Fibroblast of gingiva (primary cell): ENCODE measurements at regions not wholly inside any gene's neighbourhood (a gene's known extent, or its start where the extent isn't known, plus 50 kb on each side); places are given as distances from the start of the nearest gene placed in this dataset.

ENCODE experiments used
- DNase-seq: peaks from one replicate; pipeline ENCODE4 v3.0.0-alpha.2; 2011; ENCODE audit warnings: low read depth

GRCh38 chr1:219317762-219318353 lies 144.2 kb downstream of the LYPLAL1 start:
- DNase-seq, result no peak

- DNase-seq, result no peak
Measured at GRCh38 chr1:219316066-219316465, 142.4 kb downstream of the LYPLAL1 start.

DNA sequence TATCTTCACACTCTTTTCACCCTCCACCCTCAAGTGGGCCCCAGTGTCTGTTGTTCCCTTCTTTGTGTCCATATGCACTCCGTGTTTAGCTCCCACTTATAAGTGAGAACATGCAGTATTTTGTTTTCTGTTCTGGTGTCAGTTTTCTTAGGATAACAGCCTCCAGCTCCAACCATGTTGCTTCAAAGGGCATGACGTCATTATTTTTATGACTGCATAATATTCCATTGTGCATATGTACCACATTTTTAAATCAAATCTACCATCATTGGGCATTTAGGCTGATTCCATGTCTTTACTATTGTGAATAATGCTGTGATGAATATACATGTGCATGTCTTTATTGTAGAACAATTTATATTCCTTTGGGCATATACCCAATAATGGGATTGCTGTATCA lies 140.3 kb downstream of the LYPLAL1 start:
- DNase-seq, result no peak

- peak; percentile 42 for DNase-seq
Measured at GRCh38 chr1:219312967-219313366, 139.3 kb downstream of the LYPLAL1 start.

DNA sequence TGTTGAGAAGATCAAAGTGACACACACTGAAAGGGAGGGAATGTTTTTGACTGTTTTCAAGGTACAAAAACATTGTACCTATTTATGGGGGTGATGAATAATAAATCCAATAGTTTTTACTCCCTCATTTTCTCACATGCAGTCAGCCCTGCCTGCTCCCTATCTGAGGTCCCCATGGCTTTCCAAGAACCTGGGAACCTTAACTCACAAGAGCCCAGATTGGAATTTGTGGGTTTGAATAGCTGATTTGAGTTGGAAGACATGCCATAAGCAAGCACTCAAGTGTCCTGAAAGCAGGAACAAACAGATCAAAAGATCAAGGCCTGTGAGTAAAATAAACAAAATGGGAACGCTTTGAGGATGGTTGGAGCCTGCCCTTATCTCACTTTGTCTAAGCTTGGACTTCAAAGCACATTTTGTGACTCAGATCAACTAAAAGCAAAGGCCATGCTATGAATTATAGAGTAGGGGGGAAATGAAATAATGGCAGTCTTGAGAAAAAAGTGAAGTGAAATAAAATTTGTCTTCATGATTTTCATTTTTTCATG lies 136.6 kb downstream of the LYPLAL1 start:
- DNase-seq, result no peak

- no peak for DNase-seq
Measured at GRCh38 chr1:219308367-219308766, 134.7 kb downstream of the LYPLAL1 start.

DNA sequence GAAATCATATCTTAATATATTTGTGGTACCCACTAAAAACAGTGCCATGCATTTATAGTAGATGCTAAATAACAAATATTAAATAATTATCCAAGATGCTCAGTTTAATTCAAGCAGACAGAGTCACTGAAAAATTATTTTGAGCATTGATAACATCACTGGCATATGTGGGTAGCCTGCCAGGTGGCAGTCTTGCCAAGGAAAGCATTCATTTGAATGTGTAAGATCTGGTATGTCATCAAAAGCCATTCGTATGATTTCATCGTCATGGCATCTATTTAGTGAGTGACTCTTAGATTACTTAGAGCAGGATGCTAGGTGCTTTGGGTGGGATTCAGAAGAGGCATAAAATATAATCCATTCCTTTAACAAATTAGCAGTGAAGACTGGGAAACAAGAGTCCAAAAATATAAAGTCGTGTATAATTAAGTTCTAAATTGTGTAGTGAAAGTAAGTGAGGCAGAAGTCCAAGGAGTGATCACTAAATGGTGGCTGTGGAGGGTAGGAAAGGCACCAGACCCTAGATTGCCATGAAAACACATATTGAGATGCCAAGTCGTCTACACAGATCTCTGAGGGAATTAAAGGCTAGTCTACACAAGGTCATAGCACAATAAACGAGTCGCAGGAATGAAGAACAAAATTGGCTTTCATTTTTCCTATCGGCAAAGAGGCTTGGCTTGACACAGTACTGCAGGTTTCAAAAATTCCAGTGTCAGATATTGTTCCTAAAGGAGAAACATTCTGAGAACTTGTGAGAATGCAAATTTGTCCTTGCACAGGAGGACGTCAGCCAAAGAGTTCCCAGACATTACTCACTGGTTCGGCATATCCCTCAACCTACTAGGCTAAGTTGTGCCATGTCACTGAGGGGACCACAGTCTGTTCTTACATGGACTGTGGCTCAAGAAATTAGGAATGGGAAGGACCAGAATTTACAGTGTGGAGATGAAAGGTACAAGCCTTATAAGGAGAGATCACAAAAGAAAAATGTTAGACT lies 130.8 kb downstream of the LYPLAL1 start:
- peak; percentile 70 for DNase-seq

DNA sequence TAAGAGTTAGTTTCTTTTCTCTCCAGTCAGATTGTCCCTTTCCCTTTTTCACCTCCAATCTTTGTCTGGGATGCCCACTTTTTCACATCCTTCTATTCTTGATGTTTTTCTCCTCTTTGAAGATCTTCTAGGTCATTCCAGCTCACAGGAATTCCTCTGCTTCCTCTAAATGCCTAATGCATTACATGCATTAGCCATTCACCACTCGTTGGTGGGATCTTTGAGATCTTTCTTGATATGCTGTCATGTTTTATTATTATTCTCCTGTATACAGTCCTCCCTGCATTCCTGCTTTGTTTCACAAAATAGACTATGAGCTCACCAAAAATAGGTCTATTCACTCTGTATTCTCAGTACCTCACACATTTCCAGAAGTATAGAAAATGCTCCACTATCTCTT lies 129.0 kb downstream of the LYPLAL1 start:
- no peak for DNase-seq

DNA sequence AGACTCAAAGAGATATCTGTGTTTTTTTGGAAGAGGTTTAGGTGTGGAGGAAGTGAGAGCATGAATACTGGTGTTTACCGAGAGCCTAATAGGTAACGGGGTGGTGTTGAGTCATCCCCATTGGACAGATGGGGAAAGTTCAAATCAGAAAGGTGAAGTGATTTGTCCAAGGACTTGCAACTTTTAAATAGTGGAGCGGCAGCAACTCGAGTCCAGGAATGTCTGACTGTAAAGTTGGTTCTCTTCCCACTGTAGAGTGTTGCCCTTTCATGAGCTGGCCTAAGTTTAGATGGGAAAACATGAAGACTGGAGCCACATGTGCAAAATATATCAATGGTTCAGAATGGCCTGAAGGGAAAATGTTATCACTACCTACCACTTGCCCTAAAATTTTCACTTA lies 125.7 kb downstream of the LYPLAL1 start:
- DNase-seq, result no peak

DNA sequence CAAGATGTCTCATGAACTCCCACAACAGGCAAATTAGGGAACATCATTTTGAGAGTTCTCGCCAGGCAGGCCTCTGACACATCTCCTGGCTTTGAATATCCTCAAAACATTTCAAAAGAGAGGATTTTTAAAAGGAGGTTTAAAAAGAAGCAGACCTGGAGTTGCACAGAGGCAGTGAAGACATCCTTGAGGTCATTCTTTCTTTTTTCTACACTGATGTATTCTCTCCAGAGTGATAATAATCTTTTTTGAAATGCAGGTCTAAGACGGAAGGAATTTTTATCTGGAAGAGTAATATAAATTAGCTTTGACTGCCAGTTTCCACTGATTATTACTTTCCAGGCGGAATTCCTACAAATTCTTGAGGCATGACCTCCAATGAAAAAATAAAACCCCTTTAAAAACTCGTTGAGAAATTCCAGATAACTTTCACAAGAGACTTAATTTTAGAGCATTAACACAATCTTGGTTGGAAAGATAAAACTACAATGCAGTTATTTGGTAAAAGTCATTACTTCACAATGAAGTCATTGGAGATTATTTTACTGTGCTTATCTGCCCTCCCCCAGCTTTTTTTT lies 125.0 kb downstream of the LYPLAL1 start:
- DNase-seq, result peak; percentile 64

DNA sequence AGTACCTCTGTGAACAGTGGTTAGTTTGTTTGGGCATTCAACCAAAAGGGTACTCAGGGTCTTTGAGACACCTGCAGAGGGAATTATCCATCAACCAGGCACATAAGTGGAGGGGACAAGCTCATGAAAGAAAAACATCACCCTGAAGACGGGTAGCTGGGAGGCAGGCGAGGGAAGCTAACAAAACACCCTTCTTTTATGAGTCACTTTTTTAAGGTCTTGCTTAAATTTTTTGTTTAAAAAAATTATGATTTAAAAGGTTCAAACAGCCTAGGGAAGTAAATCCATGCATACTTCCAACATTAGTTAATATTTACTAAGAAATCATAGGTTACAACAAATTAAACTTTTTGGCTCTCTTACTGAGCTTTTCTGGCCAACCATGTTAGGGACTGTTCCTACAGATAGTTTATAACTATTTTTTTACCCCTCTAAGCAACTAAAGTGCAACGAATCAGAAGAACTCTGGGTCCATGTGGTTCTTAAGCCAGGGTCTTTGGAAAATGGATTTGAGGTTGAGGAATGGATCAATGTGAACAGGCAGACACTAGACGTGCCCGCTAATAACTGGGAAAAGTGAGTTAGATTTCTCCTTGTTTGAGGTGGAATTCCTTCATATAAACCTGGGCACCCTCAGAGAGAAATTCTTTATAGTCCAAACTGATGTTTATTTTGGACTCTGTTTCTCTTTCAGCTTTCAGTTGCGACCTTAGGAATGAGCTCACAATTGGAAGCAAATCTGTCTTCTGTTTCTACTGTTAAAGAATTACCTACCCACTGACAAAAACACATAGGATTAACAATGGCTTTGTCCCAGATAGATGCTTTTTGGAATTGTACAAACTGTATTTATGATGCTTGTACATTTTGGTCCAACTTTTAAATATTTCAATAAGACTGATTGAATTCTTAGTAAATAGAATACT lies 123.0 kb downstream of the LYPLAL1 start:
- peak; percentile 51 for DNase-seq

DNA sequence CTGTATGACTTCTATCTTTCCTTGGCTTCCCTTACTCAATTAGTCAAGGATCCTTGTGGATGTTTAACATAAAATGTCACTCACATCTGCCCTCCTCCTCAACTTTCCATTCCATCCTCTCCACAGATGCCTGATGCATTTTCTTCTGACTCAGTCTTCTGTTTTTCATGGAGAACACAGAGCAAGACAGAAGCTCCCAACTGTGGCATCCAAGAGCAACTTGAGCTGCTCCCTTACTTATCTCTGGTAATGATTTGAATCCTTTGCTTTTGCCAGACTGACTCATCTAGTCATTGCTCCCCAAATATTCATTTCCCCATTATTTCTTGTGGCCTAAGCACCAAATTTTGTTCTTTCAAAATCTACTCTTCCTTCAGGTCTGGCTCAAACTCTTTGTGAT lies 120.6 kb downstream of the LYPLAL1 start:
- peak; percentile 18 for DNase-seq

GRCh38 chr1:219293410-219293809 lies 119.7 kb downstream of the LYPLAL1 start:
- peak; percentile 70 for DNase-seq

- DNase-seq, result no peak
Measured at GRCh38 chr1:219292999-219293398, 119.3 kb downstream of the LYPLAL1 start.

- DNase-seq, result no peak
Measured at GRCh38 chr1:219292341-219292740, 118.7 kb downstream of the LYPLAL1 start.

DNA sequence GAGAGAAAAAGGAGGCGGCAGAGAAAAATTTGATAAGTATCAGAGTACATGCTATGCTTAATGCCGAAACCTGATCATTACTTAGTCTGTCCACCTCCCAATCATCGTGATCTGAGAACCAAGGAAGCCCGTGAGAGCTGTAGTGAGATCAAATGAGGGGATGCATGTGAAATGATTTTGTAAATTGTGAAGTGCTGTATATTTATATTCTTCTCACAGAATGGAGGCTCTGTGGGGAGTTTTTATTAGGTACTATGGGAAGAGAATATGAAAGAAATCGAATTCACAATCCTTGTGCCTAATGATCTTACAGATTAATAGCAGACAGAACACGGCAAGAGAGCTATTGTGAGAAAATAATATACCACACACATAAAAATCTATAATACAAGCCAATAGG lies 115.5 kb downstream of the LYPLAL1 start:
- DNase-seq, result no peak

GRCh38 chr1:219283541-219283940 lies 109.9 kb downstream of the LYPLAL1 start:
- no peak for DNase-seq

- DNase-seq, result no peak
Measured at GRCh38 chr1:219281831-219282230, 108.2 kb downstream of the LYPLAL1 start.

- DNase-seq, result no peak
Measured at GRCh38 chr1:219279017-219279770, 105.5 kb downstream of the LYPLAL1 start.

GRCh38 chr1:219278288-219278687 lies 104.6 kb downstream of the LYPLAL1 start:
- DNase-seq, result no peak
